ENCODE measurements at regions not wholly inside any gene's neighbourhood (a gene's known extent, or its start where the extent isn't known, plus 50 kb on each side); places are given as distances from the start of the nearest gene placed in this dataset.

DNA sequence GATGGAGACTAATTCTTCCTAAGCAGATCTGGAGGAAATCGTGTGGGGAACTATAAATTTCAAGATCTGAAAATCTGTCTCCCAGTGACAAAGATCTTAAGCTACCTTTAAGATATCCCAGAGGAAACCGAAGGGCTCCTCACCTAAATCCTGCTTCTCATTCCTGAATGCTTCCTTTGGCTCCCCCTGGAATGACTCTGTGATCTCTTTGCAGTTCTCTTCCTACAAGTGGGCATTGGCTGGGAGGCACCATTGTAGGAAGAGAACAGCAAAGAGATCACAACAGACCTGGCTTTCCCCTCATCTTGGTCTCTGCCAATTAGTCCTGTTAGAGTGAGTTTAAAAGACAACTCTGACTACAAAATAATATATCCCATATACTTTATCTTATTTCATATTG, 70.0 kb upstream of the KCNH7 start:
- H3K9me3 ChIP-seq (ENCODE audit: insufficient read depth, low read length) = no peaks in the 10 kb centered on the region
- no peak overlapping the region for H3K4me3 ChIP-seq (ENCODE audit: low read length)
- H3K27ac ChIP-seq (ENCODE audit: low read length) = no peak overlapping the region
- H3K79me2 ChIP-seq (ENCODE audit: low read length) = no peaks in the 10 kb centered on the region
- H3K27me3 ChIP-seq (ENCODE audit: low read depth, low read length) = no peaks in the 10 kb centered on the region
- H2AFZ ChIP-seq (ENCODE audit: low read depth, low read length) = no peak overlapping the region
- H3K36me3 ChIP-seq (replicated peaks; ENCODE audit: low read depth, low read length) = no peaks in the 10 kb centered on the region
- TF ChIP-seq EZH2phosphoT487 (IDR thresholded peaks at IDR 0.05; ENCODE audit: low read depth) = no peak
- TF ChIP-seq, protein P1, sequence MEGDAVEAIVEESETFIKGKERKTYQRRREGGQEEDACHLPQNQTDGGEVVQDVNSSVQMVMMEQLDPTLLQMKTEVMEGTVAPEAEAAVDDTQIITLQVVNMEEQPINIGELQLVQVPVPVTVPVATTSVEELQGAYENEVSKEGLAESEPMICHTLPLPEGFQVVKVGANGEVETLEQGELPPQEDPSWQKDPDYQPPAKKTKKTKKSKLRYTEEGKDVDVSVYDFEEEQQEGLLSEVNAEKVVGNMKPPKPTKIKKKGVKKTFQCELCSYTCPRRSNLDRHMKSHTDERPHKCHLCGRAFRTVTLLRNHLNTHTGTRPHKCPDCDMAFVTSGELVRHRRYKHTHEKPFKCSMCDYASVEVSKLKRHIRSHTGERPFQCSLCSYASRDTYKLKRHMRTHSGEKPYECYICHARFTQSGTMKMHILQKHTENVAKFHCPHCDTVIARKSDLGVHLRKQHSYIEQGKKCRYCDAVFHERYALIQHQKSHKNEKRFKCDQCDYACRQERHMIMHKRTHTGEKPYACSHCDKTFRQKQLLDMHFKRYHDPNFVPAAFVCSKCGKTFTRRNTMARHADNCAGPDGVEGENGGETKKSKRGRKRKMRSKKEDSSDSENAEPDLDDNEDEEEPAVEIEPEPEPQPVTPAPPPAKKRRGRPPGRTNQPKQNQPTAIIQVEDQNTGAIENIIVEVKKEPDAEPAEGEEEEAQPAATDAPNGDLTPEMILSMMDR (IDR thresholded peaks at IDR 0.05; ENCODE audit: low read depth, low read length) = no peak
- no peak overlapping the region for H3K4me2 ChIP-seq (ENCODE audit: low read length)
- H3K9ac ChIP-seq (ENCODE audit: low read length) = no peak overlapping the region
- no peaks in the 10 kb centered on the region for H3K4me1 ChIP-seq (ENCODE audit: low read length)
- H4K20me1 ChIP-seq (ENCODE audit: insufficient read depth, low read length) = no peaks in the 10 kb centered on the region

DNA sequence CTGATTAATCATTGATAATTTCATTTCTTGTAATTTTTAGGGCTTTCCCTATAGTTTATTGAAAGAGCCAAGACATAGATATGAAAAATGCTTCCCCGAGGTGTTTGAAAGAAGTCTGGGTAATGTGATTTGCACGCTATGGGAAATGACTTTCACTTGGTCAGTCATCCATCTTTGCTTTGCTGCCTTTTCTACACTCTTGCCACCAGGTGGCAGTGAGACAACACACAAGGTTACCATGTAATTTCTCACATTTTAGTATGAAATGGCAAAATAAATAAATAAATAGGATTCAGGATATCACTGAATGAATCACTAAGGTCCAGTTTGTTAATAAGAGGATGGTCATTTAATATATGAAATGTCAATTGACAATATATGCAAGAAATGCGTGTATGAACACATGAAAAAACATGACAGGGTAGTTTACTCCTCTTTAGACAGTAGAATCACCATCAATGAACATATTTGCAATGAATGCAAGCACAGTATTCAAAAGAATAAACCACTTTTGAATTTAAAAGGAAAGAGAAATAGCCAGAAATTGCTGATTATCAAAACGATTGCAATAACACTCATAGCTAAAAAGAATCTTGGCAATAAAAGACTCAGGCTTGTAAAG, 52.2 kb upstream of the KCNH7 start:
- H4K20me1 ChIP-seq (ENCODE audit: insufficient read depth, low read length) = no peaks in the 10 kb centered on the region
- no peaks in the 10 kb centered on the region for H3K36me3 ChIP-seq (replicated peaks; ENCODE audit: low read depth, low read length)
- no peaks in the 10 kb centered on the region for H3K79me2 ChIP-seq (ENCODE audit: low read length)
- H3K4me2 ChIP-seq (ENCODE audit: low read length) = peak overlapping the region; percentile 74
- TF ChIP-seq EZH2phosphoT487 (IDR thresholded peaks at IDR 0.05; ENCODE audit: low read depth) = no peak
- TF ChIP-seq, protein P1 (IDR thresholded peaks at IDR 0.05; ENCODE audit: low read depth, low read length) = peak; percentile 93
- H3K4me1 ChIP-seq (ENCODE audit: low read length) = 0 out of 2 replicates have a peak, but pooled peaks cover 2% of the 10 kb centered on the region
- H3K9ac ChIP-seq (ENCODE audit: low read length) = peak overlapping the region; percentile 46
- H3K27ac ChIP-seq (ENCODE audit: low read length) = no peak overlapping the region
- peak overlapping the region; percentile 91 for H2AFZ ChIP-seq (ENCODE audit: low read depth, low read length)
- no peaks in the 10 kb centered on the region for H3K9me3 ChIP-seq (ENCODE audit: insufficient read depth, low read length)
- no peaks in the 10 kb centered on the region for H3K27me3 ChIP-seq (ENCODE audit: low read depth, low read length)
- peak overlapping the region; percentile 75 for H3K4me3 ChIP-seq (ENCODE audit: low read length)

DNA sequence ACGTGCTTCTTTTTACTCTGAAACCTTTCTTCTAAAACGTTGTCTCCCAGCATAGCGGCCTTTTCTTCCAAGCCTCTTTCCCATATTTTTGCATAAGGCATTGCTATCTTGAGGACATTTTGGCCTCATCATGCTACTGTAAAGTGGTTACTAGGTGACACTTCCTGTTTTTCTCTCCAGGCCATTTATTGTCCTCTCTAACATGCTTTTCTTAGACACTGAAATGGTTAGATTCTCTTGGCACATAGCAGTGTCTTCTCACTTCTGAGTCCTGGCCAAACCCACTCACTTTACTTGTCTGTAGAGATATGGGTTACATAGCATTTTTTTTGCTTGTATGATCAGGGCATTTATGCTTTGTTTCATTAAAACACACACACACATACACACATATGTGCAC, 50.1 kb upstream of the KCNH7 start:
- no peak overlapping the region for H3K4me3 ChIP-seq (ENCODE audit: low read length)
- H3K9me3 ChIP-seq (ENCODE audit: insufficient read depth, low read length) = no peaks in the 10 kb centered on the region
- no peaks in the 10 kb centered on the region for H3K27me3 ChIP-seq (ENCODE audit: low read depth, low read length)
- 0 out of 2 replicates have a peak, but pooled peaks cover 2% of the 10 kb centered on the region for H3K4me1 ChIP-seq (ENCODE audit: low read length)
- H2AFZ ChIP-seq (ENCODE audit: low read depth, low read length) = no peak overlapping the region
- no peak overlapping the region for H3K4me2 ChIP-seq (ENCODE audit: low read length)
- H4K20me1 ChIP-seq (ENCODE audit: insufficient read depth, low read length) = no peaks in the 10 kb centered on the region
- no peak overlapping the region for H3K27ac ChIP-seq (ENCODE audit: low read length)
- H3K79me2 ChIP-seq (ENCODE audit: low read length) = no peaks in the 10 kb centered on the region
- TF ChIP-seq, protein P1 (IDR thresholded peaks at IDR 0.05; ENCODE audit: low read depth, low read length) = no peak
- TF ChIP-seq EZH2phosphoT487 (IDR thresholded peaks at IDR 0.05; ENCODE audit: low read depth) = no peak
- no peaks in the 10 kb centered on the region for H3K36me3 ChIP-seq (replicated peaks; ENCODE audit: low read depth, low read length)
- no peak overlapping the region for H3K9ac ChIP-seq (ENCODE audit: low read length)

Data from OCI-LY3 (cell line).